HEK293 (cell line): ENCODE measurements at regions not wholly inside any gene's neighbourhood (a gene's known extent, or its start where the extent isn't known, plus 50 kb on each side); places are given as distances from the start of the nearest gene placed in this dataset.

Experiments
- CTCF ChIA-PET: fragments of 350-600 bp; formaldehyde crosslinking; extraction: SDS; loops from one replicate; lab custom pipeline; 2021; ENCODE audit warnings: antibody characterized with exemption; lab: Yijun Ruan, JAX
- POLR2A ChIA-PET: fragments of 300-600 bp; formaldehyde crosslinking; extraction: SDS; loops from one replicate; lab custom pipeline; 2020; ENCODE audit warnings: antibody characterized with exemption, inconsistent platforms; lab: Yijun Ruan, JAX
- H3K27ac ChIP-seq: fragments of 200-500 bp; sonication (Bioruptor generic); 2 replicates; pipeline ENCODE4 v1.5.1; 2014; ENCODE audit warnings: low read depth, low read length, control low read depth, inconsistent platforms; ENCODE audit errors: extremely low read depth
- H3K36me3 ChIP-seq, 2 experiments: fragments of 200-500 bp in 1 of 2; sonication (Bioruptor generic) in 1 of 2; 1 replicate in 1 of 2; 2 replicates in 1 of 2; pipeline ENCODE4 v1.5.1; 2014 to 2017; ENCODE audit warnings: inconsistent platforms in 2 of 2, low read length in 2 of 2; ENCODE audit not compliant: control insufficient read depth in 2 of 2, insufficient read depth in 1 of 2
- H3K4me1 ChIP-seq: fragments of 200-500 bp; sonication (Bioruptor generic); 2 replicates; pipeline ENCODE4 v1.5.1; 2014; ENCODE audit warnings: mild to moderate bottlenecking, low read length, inconsistent platforms; ENCODE audit not compliant: control insufficient read depth, insufficient read depth
- H3K4me3 ChIP-seq: 2 replicates; pipeline ENCODE4 v1.5.1; 2011; ENCODE audit warnings: low read depth, mild to moderate bottlenecking, control low read depth, low read length, moderate library complexity
- H3K9me3 ChIP-seq: fragments of 200-500 bp; sonication (Bioruptor generic); 2 replicates; pipeline ENCODE4 v1.5.1; 2014; ENCODE audit warnings: low read depth, low read length, inconsistent platforms; ENCODE audit not compliant: control insufficient read depth, insufficient read depth
- KLF7 ChIP-seq: fragments of 450-650 bp; formaldehyde crosslinking; IDR thresholded peaks from 2 replicates; pipeline ENCODE4 v1.5.1; 2016; ENCODE audit warnings: missing biosample characterization, missing genetic modification characterization, borderline replicate concordance
- PRDM4 ChIP-seq: fragments of 450-650 bp; formaldehyde crosslinking; IDR thresholded peaks from 2 replicates; pipeline ENCODE4 v1.5.1; 2017; ENCODE audit warnings: missing biosample characterization, missing genetic modification characterization
- PRDM6 ChIP-seq: fragments of 450-650 bp; formaldehyde crosslinking; IDR thresholded peaks from 2 replicates; pipeline ENCODE4 v1.5.1; 2017; ENCODE audit warnings: missing biosample characterization, missing genetic modification characterization
- ZBTB20 ChIP-seq: fragments of 450-650 bp; formaldehyde crosslinking; IDR thresholded peaks from 2 replicates; pipeline ENCODE4 v1.5.1; 2016; ENCODE audit warnings: missing biosample characterization, missing genetic modification characterization
- ZBTB49 ChIP-seq: fragments of 450-650 bp; formaldehyde crosslinking; IDR thresholded peaks from 2 replicates; pipeline ENCODE4 v1.5.1; 2016; ENCODE audit warnings: missing biosample characterization, missing genetic modification characterization, low read depth
- ZFP3 ChIP-seq: fragments of 450-650 bp; formaldehyde crosslinking; IDR thresholded peaks from 2 replicates; pipeline ENCODE4 v1.5.1; 2016; ENCODE audit warnings: low read depth, missing biosample characterization, missing genetic modification characterization
- ZFP41 ChIP-seq: fragments of 450-650 bp; formaldehyde crosslinking; IDR thresholded peaks from 2 replicates; pipeline ENCODE4 v1.5.1; 2016; ENCODE audit warnings: missing biosample characterization, missing genetic modification characterization, borderline replicate concordance
- ZNF10 ChIP-seq: fragments of 450-650 bp; formaldehyde crosslinking; IDR thresholded peaks from 2 replicates; pipeline ENCODE4 v1.5.1; 2017; ENCODE audit warnings: missing biosample characterization, missing genetic modification characterization
- ZNF175 ChIP-seq: fragments of 450-650 bp; formaldehyde crosslinking; IDR thresholded peaks from 2 replicates; pipeline ENCODE4 v1.5.1; 2016; ENCODE audit warnings: missing biosample characterization, missing genetic modification characterization
- ZNF2 ChIP-seq: fragments of 450-650 bp; formaldehyde crosslinking; IDR thresholded peaks from 2 replicates; pipeline ENCODE4 v1.5.1; 2016; ENCODE audit warnings: missing biosample characterization, missing genetic modification characterization
- ZNF311 ChIP-seq: fragments of 450-650 bp; formaldehyde crosslinking; IDR thresholded peaks from 2 replicates; pipeline ENCODE4 v1.5.1; 2017; ENCODE audit warnings: missing biosample characterization, missing genetic modification characterization, borderline replicate concordance
- ZNF394 ChIP-seq: fragments of 450-650 bp; formaldehyde crosslinking; IDR thresholded peaks from 2 replicates; pipeline ENCODE4 v1.5.1; 2016; ENCODE audit warnings: missing biosample characterization, missing genetic modification characterization, mild to moderate bottlenecking, moderate library complexity, borderline replicate concordance
- ZNF423 ChIP-seq: fragments of 450-650 bp; formaldehyde crosslinking; IDR thresholded peaks from 2 replicates; pipeline ENCODE4 v1.5.1; 2016; ENCODE audit warnings: missing biosample characterization, missing genetic modification characterization
- ZNF510 ChIP-seq: fragments of 450-650 bp; formaldehyde crosslinking; IDR thresholded peaks from 2 replicates; pipeline ENCODE4 v1.5.1; 2018; ENCODE audit warnings: mild to moderate bottlenecking, missing genetic modification characterization, missing biosample characterization; ENCODE audit not compliant: insufficient replicate concordance
- ZNF621 ChIP-seq: fragments of 450-650 bp; formaldehyde crosslinking; IDR thresholded peaks from 2 replicates; pipeline ENCODE4 v1.5.1; 2017; ENCODE audit warnings: missing biosample characterization, missing genetic modification characterization
- ZNF626 ChIP-seq: fragments of 450-650 bp; sonication (Bioruptor Pico); formaldehyde crosslinking; IDR thresholded peaks from 2 replicates; pipeline ENCODE4 v1.5.1; 2018; ENCODE audit warnings: missing biosample characterization, missing genetic modification characterization, inconsistent platforms

- no peak overlapping the region for H3K27ac ChIP-seq
- no peaks in the 10 kb centered on the region for H3K9me3 ChIP-seq
- CTCF ChIA-PET: interaction anchor here (0.9 kb wide), 1 partner anchor 458 kb away, joined by 4 read pairs; no protein-coding TSS in a partner anchor
- H3K4me3 ChIP-seq: no peak overlapping the region
- no peaks in the 10 kb centered on the region for H3K36me3 ChIP-seq
- TF ChIP-seq PRDM6 (tag by site-specific recombination) (no peak), ZNF175 (no peak), PRDM4 (tag by site-specific recombination) (no peak)
- H3K4me1 ChIP-seq: no peaks in the 10 kb centered on the region
- POLR2A ChIA-PET: no interaction called here
Measured at GRCh38 chr6:145175470-145175869, 559.9 kb downstream of the EPM2A start.

GRCh38 chr6:145178391-145178790 lies 556.9 kb downstream of the EPM2A start:
- CTCF ChIA-PET: interaction anchor here (0.6 to 0.9 kb wide), 2 partner anchors 20 to 602 kb away, joined by 3 read pairs; no protein-coding TSS in a partner anchor
- no peaks in the 10 kb centered on the region for H3K9me3 ChIP-seq
- POLR2A ChIA-PET: no interaction called here

More at GRCh38 chr6:145178391-145178790, 556.9 kb downstream of the EPM2A start:
- no peaks in the 10 kb centered on the region for H3K36me3 ChIP-seq
- H3K4me3 ChIP-seq: no peak overlapping the region
- no peak for TF ChIP-seq KLF7 (tag by site-specific recombination)
- TF ChIP-seq ZNF2 (tag by site-specific recombination): no peak
- no peak for TF ChIP-seq ZNF621 (tag by site-specific recombination)
- TF ChIP-seq ZNF311 (tag by site-specific recombination): no peak
- no peak for TF ChIP-seq ZFP41 (tag by site-specific recombination)
- no peak for TF ChIP-seq ZNF626 (tag by site-specific recombination)
- TF ChIP-seq ZNF423: no peak
- TF ChIP-seq ZNF394 (tag by site-specific recombination): no peak
- TF ChIP-seq PRDM4 (tag by site-specific recombination): no peak
- no peak for TF ChIP-seq ZNF10
- no peak for TF ChIP-seq ZFP3
- no peak for TF ChIP-seq ZBTB49 (tag by site-specific recombination)
- no peak for TF ChIP-seq ZBTB20 (tag by site-specific recombination)
- no peak for TF ChIP-seq ZNF510 (tag by site-specific recombination)
- TF ChIP-seq, all 188 proteins: peak for 0
- H3K27ac ChIP-seq: no peak overlapping the region
- H3K4me1 ChIP-seq: no peaks in the 10 kb centered on the region
